ENCODE measurements at regions not wholly inside any gene's neighbourhood (a gene's known extent, or its start where the extent isn't known, plus 50 kb on each side); places are given as distances from the start of the nearest gene placed in this dataset.

DNA sequence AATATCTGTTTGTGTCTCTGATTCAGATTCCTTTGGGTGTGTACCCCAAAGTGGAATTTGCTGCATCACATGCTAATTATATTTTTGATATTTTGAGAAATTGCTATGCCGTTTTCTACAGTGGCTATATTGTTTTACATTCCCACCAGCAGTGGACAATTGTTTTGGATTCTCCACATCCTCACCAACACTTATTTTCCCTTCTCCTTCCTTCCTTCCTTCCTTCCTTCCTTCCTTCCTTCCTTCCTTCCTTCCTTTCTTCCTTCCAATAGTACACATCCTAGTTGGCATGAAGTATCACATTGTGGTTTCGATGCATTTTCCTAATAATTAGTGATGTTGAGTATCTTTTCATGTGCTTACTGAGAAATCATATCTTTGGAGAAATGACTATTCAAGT is 535.5 kb downstream of the SH2D4B start:
- TF ChIP-seq, protein P1, sequence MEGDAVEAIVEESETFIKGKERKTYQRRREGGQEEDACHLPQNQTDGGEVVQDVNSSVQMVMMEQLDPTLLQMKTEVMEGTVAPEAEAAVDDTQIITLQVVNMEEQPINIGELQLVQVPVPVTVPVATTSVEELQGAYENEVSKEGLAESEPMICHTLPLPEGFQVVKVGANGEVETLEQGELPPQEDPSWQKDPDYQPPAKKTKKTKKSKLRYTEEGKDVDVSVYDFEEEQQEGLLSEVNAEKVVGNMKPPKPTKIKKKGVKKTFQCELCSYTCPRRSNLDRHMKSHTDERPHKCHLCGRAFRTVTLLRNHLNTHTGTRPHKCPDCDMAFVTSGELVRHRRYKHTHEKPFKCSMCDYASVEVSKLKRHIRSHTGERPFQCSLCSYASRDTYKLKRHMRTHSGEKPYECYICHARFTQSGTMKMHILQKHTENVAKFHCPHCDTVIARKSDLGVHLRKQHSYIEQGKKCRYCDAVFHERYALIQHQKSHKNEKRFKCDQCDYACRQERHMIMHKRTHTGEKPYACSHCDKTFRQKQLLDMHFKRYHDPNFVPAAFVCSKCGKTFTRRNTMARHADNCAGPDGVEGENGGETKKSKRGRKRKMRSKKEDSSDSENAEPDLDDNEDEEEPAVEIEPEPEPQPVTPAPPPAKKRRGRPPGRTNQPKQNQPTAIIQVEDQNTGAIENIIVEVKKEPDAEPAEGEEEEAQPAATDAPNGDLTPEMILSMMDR (IDR thresholded peaks at IDR 0.05) = no peak
- no peak for TF ChIP-seq POLR2AphosphoS5 (IDR thresholded peaks at IDR 0.05)

Measured in breast epithelium (tissue), 3 donors.